ENCODE measurements at regions not wholly inside any gene's neighbourhood (a gene's known extent, or its start where the extent isn't known, plus 50 kb on each side); places are given as distances from the start of the nearest gene placed in this dataset.

DNA sequence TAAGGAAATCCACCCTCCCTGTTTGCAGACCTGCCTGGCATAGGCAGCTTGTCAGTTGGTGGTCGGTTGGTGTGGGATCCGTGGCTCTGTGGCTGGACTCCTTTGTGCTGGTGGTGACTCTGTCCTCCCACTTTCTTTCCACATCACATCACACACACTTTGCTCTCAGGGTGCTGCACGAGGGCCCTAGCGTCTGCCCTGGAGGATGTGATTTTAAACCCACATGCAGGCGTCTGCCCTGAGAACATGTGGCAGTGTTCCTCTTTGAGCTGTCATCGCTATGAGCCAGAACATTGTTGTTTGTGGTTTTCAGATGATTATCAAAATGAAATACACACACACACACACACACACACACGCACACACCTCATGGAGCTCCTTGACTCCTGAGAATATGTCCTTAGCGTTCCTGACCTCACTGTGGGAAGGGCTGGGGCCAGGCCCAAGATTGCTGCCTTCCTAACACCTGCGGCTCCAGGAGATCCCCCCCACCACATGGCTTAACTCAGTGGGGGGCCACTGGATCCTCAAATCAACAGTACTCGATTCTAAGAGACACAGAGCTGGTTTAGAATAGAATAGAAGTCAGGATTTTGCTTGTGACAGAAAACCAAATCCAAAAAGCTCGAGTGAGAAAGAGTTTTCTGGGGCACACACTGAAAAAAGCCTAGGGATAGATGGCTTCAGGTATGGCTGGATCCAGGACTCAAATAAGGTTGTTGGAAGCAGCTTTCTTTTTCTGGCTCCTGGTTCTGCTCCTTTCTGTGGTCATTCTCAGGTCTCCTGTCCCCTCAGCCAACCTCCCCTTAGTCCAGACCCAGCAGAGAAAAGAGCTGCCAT is 54.8 kb downstream of the RTP5 start:
- no peak for DNase-seq (ENCODE audit: low spot score)

DNA sequence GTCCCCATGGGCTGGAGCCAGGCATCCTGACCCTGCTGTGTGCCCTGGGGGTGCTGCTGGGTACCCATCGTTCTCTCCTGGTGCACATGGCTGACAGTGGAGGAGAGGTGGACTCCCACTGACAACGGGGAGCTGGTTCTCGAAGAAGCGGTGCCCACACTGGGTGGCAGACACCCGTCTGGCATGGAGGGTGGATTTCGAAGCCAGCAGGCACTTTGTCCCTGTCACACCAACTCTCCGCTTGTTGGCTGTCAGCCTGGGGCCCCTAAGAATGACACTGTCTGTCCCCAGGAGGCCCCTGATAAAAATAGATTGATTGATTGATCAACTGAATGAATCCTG is 55.4 kb downstream of the RTP5 start:
- no peak for DNase-seq (ENCODE audit: low spot score)

- no peak for DNase-seq (ENCODE audit: low spot score)
Measured at GRCh38 chr2:241925277-241925676, 55.7 kb downstream of the RTP5 start.

- DNase-seq (ENCODE audit: low spot score) = no peak
Measured at GRCh38 chr2:241925821-241926441, 56.4 kb downstream of the RTP5 start.

- no peak for DNase-seq (ENCODE audit: low spot score)
Measured at GRCh38 chr2:241926541-241927311, 57.2 kb downstream of the RTP5 start.

DNA sequence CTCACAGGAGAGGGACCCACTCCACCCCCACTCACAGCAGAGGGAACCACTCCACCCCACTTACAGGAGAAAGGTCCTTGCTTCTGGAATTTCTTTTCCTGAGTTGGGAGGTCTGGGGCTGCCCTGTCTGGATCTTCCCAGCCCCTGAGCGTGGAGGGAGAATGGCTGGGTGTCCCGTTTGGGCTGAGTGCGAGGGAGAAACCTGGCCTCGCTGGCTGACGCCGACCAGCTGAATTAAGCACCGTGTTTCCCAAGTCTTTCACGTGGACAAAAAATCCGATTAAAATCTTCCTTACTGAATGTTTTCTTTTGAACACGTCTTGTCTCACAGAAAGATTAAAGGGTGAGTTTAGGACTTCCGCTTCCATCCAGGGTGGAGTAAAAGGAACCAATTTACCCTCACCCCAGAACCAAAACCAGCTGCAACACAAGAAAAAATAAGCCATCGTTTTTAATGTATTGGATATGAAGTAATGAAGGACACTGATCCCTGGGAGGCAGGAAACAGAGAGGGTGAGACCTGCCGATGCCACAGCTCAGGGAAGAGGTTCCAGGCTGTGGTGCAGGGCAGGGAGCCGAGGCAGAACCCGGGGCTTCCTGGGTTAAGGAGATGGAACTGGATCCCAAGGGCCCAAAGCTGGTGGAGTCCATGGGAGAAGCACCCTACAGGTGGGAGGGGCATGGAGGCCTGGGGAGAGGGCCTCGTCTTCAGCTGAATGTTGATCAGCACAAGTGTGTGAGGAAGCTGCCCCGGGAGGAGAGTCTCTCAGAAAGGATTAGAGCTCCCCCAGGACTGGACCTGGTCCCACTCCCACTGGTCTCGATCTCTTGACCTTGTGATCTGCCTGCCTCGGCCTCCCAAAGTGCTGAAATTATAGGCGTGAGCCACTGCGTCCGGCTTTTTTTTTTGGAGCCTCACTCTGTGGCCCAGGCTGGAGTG is 60.3 kb downstream of the RTP5 start:
- no peak for DNase-seq (ENCODE audit: low spot score)

DNA sequence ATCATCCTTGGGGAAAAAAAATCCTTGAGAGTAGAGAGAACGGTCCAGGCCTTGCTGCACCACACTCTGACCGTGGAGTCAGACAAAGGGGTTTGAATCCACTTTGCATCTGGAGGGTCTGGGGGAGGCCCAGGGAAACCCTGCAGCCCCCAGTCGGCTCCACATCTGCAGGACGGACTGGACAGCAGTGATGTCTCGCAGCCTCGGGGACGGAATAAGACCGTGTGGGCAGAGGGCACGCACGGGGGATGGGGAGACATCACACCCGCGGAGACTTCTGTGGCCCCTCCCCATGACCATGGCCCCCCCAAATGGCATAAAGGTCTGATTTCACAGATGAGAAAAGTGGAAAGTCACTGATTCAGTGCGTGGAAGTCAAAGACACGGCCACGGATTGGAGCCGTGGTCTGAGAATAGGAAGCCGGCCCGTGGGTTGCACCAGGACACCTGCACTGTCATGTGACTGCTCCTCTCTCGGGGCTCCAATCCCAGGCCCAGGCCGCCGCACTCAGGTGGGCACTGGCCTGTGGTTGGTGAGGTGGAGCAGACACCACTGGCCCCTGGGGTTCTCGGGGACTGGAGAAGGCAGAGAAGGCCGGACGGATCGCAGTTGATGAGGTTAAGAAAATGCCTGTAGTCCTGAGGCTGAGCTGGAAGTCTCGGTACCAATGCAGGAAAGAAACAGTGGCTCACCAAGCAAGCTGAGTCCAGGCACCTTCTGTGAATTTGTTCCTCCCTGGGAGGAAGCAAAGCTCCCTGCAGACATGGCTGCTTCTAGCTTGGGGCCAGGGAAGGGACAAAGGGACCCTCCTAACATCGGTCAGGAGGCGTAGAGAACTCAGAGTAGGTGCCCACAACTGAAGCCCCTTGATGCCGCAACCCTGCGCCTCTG is 61.8 kb downstream of the RTP5 start:
- DNase-seq (ENCODE audit: low spot score) = no peak

DNA sequence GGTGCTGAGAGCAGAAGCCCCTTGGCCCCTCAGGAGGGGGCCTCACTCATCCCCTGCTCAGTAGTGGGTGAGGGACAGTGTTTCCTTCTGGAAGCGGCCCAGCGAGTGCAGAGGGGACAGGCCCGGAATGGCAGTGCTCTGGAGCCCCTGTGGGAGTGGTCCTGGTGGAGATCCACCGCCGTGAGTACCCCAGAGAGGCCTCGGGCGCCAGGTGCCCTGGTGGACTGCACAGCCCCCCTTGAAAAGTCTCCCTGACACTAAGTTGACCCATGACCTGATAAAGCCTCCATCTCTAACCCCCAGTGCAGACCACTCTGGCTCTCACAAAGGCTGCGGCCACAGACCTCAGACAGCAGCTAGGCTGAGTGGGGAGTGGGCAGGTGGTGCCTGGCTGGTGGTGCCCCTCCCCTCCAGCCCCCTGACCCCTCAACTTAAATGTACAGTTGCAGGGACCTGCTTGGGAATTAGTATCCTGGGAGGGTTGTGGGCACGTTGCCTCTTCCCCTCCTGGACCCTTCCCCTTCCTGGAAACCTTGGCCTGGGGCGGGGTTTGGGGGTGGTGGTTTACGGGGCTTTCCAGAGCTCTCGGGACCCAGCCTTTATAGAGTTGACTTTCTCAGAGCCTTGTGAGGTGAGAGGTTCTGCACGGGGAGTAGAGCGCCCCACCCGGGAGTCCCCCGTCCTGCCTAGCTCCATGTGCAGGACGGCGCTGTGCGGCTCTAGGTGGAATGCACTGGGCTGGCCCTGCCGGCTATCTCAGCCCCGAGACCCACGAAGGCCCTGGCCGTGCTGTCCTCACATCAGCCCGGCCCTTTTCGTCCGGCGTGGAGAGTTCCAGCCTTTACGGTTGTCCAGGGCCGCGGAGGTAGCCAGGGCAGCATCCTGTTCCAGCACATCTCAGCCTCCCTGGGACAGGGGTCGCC is 62.7 kb downstream of the RTP5 start:
- DNase-seq (ENCODE audit: low spot score) = no peak

- DNase-seq (ENCODE audit: low spot score) = no peak
Measured at GRCh38 chr2:241932899-241933178, 63.3 kb downstream of the RTP5 start.

DNA sequence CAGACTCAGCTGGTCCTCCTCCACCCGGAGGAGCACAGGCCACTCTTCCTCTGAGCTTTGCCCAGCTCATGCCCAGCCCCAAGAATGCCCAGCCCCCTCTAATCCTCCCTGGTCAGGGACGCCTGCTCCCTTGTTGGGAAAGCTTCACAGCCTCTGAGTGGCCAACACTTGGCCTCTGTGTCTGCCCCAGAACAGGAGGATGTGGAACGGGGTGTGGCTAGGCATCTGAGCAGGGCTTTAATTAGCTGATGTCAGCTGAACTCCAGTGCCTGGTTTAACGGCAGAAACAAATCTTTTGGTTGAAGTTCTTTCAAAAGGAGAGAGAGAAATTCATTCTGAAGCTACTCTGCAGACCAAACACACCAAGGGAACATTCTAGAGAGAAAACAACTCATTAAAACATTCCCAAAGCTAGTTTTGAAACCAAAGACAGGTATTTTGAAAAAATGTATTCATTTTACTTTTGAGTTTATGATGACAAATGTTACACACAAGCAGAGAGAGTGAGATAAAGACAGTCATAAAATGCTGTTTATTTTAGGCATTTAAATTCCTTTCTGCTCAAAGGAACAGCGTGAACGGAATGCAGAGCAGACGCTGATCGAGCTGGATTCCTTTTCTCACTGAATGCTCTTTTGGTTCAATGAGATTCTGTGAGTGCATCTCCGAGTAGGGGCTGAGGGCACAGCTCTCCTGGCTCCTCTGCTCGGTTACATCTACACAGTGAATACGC is 63.8 kb downstream of the RTP5 start:
- no peak for DNase-seq (ENCODE audit: low spot score)

- DNase-seq (ENCODE audit: low spot score) = no peak
Measured at GRCh38 chr2:241935314-241935713, 65.8 kb downstream of the RTP5 start.

DNA sequence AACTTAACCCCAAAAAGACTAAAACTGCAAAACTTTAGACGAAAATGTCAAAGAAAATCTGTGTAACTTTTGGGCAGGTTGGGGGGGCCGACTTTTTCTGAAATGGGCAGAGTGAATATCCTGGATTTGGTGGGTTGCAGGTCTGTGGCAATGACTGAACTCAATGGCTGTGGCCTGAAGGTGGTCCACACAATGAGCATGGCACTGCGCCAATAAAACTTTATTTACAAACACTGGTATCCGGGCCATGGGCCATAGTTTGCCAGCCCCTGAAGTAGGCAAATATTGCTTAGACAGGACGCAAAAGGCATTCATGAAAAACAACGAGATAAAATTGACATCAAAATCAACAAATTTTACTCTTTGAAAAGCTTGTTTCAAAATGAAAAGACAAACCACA is 66.2 kb downstream of the RTP5 start:
- no peak for DNase-seq (ENCODE audit: low spot score)

- no peak for DNase-seq (ENCODE audit: low spot score)
Measured at GRCh38 chr2:241936457-241937133, 67.1 kb downstream of the RTP5 start.

- DNase-seq (ENCODE audit: low spot score) = no peak
Measured at GRCh38 chr2:241937297-241937696, 67.8 kb downstream of the RTP5 start.

DNA sequence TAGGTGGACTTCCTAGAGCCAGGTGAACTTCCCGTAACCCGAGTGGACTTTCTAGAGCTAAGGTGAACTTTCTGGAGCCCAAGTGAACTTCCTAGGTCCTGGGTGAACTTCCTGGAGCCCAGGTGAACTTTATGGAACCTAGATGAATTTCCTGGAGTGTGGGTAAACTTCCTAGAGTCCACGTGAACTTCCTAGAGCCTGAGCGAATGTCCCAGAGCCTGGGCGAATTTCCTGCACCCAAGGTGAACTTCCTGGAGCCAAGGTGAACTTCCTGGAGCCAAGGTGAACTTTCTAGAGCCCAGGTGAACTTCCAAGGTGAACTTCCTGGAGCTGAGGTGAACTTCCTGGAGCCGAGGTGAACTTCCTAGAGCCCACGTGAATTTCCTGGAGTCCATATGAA is 70.0 kb downstream of the RTP5 start:
- DNase-seq (ENCODE audit: low spot score) = no peak

- no peak for DNase-seq (ENCODE audit: low spot score)
Measured at GRCh38 chr2:241940329-241940728, 70.8 kb downstream of the RTP5 start.

- no peak for DNase-seq (ENCODE audit: low spot score)
Measured at GRCh38 chr2:241941691-241942301, 72.3 kb downstream of the RTP5 start.
